Activated naive CD4-positive, alpha-beta T cell treated with anti-CD3 and anti-CD28 coated beads, Interleukin-2, amount 10 ng/mL, durations not matched to agents 7 days and 5 days (primary cell): ENCODE measurements at regions not wholly inside any gene's neighbourhood (a gene's known extent, or its start where the extent isn't known, plus 50 kb on each side); places are given as distances from the start of the nearest gene placed in this dataset.
"Not testable (repeated sequence)": the region's sequence is repeated elsewhere in the genome, so short reads cannot be mapped to it uniquely, and the experiment has no call there.

Experiments
- CTCF ChIA-PET: fragments of 350-600 bp; sonication (Branson Sonifier 250); formaldehyde crosslinking; loops from one replicate; lab custom pipeline; 2021; ENCODE audit warnings: antibody characterized with exemption; lab: Charles Lee
- DNase-seq: peaks from one replicate; pipeline ENCODE4 v3.0.0-alpha.2; 2020
- H3K27ac Mint-ChIP-seq: one replicate; pipeline ENCODE4 v1.8.0; 2021; ENCODE audit warnings: mild to moderate bottlenecking, moderate library complexity, mixed read lengths
- H3K27me3 Mint-ChIP-seq: one replicate; pipeline ENCODE4 v1.8.0; 2021; ENCODE audit warnings: mild to moderate bottlenecking, mixed read lengths
- H3K36me3 Mint-ChIP-seq: one replicate; pipeline ENCODE4 v1.8.0; 2021; ENCODE audit warnings: mixed read lengths
- H3K4me1 Mint-ChIP-seq: one replicate; pipeline ENCODE4 v1.8.0; 2021; ENCODE audit warnings: mixed read lengths
- H3K4me3 Mint-ChIP-seq: one replicate; pipeline ENCODE4 v1.8.0; 2021; ENCODE audit warnings: mild to moderate bottlenecking, moderate library complexity, mixed read lengths
- H3K9me3 Mint-ChIP-seq: one replicate; pipeline ENCODE4 v1.8.0; 2021; ENCODE audit warnings: mixed read lengths

GRCh38 chr3:194064380-194065332, 71.3 kb upstream of the HES1 start:
- no peak for DNase-seq
- Mint-ChIP-seq H3K4me3 (no peak overlapping the region), H3K9me3 (peaks cover 8% of the 10 kb centered on the region), H3K27ac (no peak overlapping the region), H3K27me3 (peaks cover 36% of the 10 kb centered on the region), H3K4me1 (peaks cover 5% of the 10 kb centered on the region), H3K36me3 (peaks cover 2% of the 10 kb centered on the region)
- CTCF ChIA-PET: no interaction called here

DNA sequence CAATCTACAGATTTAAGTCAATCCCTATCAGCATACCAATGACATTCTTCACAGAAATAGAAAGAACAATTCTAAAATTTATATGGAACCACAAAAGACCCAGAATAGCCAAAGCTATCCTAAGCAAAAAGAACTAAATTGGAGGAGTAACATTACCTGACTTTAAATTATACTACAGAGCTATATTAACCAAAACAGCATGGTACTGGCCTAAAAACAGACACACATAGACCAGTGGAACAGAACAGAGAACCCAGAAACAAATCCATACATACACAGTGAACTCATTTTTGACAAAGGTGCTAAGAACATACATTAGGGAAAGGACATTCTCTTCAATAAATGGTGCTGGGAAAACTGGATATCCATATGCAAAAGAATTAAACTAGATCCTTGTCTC, 68.6 kb upstream of the HES1 start:
- CTCF ChIA-PET: interaction anchor here (1.2 to 1.5 kb wide), 2 partner anchors 19 to 287 kb away, joined by 3 to 4 read pairs; no protein-coding TSS in a partner anchor
- Mint-ChIP-seq H3K9me3 (peaks cover 11% of the 10 kb centered on the region), H3K4me1 (peaks cover 16% of the 10 kb centered on the region), H3K27me3 (peaks cover 60% of the 10 kb centered on the region)
- not testable (repeated sequence) for H3K27ac Mint-ChIP-seq, H3K36me3 Mint-ChIP-seq, H3K4me3 Mint-ChIP-seq, DNase-seq

- Mint-ChIP-seq H3K4me1 (peaks cover 18% of the 10 kb centered on the region), H3K4me3 (no peak overlapping the region), H3K36me3 (peaks cover 2% of the 10 kb centered on the region), H3K27ac (no peak overlapping the region), H3K27me3 (peaks cover 66% of the 10 kb centered on the region), H3K9me3 (peaks cover 11% of the 10 kb centered on the region)
- no peak for DNase-seq
- CTCF ChIA-PET: interaction anchor here (1.2 to 1.5 kb wide), 2 partner anchors 18 to 287 kb away, joined by 3 to 4 read pairs; no protein-coding TSS in a partner anchor
Observed at GRCh38 chr3:194067949-194068362, 68.0 kb upstream of the HES1 start.

DNA sequence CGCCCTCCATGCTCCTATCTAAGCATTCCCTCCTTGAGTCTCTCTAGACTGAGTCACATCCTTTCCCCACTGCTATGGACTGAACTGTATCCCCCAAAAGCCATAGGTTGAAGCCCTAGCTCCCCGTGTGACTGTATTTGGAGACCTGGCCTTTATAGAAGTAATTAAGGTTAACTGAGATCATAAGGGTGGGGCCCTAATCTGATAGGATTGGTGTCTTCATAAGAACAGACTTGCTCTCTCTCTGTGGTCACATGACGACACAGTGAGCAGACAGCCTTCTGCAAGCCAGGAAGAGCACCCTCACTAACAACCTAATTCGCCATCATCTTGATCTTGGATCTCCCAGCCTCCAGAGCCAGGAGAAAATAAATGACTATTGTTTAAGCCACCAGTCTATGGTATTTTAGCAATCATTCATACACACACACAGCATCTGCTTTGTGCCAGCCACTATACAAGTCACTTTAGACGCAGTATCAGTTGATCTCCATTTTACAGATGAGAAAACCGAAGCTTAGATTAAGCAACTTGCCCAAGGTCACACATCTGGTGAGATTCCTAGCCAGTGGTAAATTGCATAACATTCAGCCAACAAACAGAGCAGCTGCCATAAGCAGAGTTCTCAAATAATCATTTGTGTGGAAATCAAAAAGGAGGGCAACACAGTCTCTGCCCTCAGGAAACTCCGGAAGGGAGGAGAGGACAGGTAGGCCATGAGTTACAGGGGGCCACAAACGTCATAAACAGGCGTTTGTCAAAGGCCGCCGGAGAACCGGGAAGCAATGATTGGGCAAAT, 66.3 kb upstream of the HES1 start:
- peaks cover 18% of the 10 kb centered on the region for H3K4me1 Mint-ChIP-seq
- peaks cover 78% of the 10 kb centered on the region for H3K27me3 Mint-ChIP-seq
- peaks cover 2% of the 10 kb centered on the region for H3K36me3 Mint-ChIP-seq
- no peak overlapping the region for H3K27ac Mint-ChIP-seq
- DNase-seq: no peak
- H3K9me3 Mint-ChIP-seq: peaks cover 11% of the 10 kb centered on the region
- CTCF ChIA-PET: interaction anchor here (0.7 kb wide), 1 partner anchor 20 kb away, joined by 3 read pairs; no protein-coding TSS in a partner anchor
- H3K4me3 Mint-ChIP-seq: peak overlapping the region; percentile 59

DNA sequence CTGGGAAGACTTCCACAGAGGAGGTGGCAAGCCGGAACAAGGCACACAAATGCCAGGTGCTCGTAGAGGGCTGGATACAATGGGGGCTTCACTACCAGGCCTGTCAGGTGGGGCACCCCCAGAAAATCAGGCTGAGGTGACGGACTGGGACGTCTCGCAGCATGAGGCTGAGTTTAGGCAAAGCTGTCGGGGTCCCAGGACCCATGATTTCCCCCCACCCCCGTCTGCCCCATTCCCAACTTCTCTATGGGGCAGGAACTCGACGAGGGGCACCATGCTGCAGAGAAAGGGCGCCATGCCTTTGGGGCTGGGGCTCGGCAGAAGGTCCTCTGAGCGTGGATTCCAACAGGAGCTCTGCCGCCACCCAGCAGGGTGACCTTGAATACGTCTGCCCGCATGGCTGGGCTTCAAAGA, 65.7 kb upstream of the HES1 start:
- H3K27me3 Mint-ChIP-seq: peaks cover 79% of the 10 kb centered on the region
- CTCF ChIA-PET: interaction anchor here (0.7 kb wide), 1 partner anchor 19 kb away, joined by 3 read pairs; no protein-coding TSS in a partner anchor
- H3K4me1 Mint-ChIP-seq: peaks cover 18% of the 10 kb centered on the region
- H3K9me3 Mint-ChIP-seq: peaks cover 11% of the 10 kb centered on the region
- peaks cover 2% of the 10 kb centered on the region for H3K36me3 Mint-ChIP-seq
- no peak overlapping the region for H3K27ac Mint-ChIP-seq
- H3K4me3 Mint-ChIP-seq: peak overlapping the region; percentile 67
- no peak for DNase-seq

- H3K36me3 Mint-ChIP-seq: peaks cover 2% of the 10 kb centered on the region
- DNase-seq: peak; percentile 73
- H3K4me1 Mint-ChIP-seq: peaks cover 18% of the 10 kb centered on the region
- no peak overlapping the region for H3K27ac Mint-ChIP-seq
- H3K27me3 Mint-ChIP-seq: peaks cover 80% of the 10 kb centered on the region
- CTCF ChIA-PET: no interaction called here
- peak overlapping the region; percentile 67 for H3K4me3 Mint-ChIP-seq
- H3K9me3 Mint-ChIP-seq: peaks cover 11% of the 10 kb centered on the region
Observed at GRCh38 chr3:194070634-194071409, 65.1 kb upstream of the HES1 start.

DNA sequence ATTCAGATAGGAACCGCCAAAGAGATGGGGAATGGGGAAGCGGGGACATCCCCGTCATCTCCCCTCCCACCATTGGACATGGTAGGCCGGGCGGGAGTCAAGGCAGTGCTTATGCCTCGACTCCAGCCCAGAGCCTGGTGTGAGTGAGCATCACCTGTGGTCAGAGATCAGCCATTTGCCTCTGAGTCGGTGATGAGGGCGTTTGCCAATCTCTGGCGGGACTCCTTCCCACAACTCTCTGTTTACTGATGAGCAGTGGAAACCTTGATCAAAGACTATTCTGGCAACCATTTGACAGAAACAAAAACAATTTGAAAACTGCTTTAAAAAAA, 63.9 kb upstream of the HES1 start:
- CTCF ChIA-PET: no interaction called here
- Mint-ChIP-seq H3K4me1 (peaks cover 18% of the 10 kb centered on the region), H3K9me3 (peaks cover 10% of the 10 kb centered on the region), H3K36me3 (peaks cover 2% of the 10 kb centered on the region), H3K4me3 (peak overlapping the region; percentile 56), H3K27ac (no peak overlapping the region), H3K27me3 (peaks cover 85% of the 10 kb centered on the region)
- no peak for DNase-seq

- peaks cover 85% of the 10 kb centered on the region for H3K27me3 Mint-ChIP-seq
Observed at GRCh38 chr3:194072691-194073279, 63.2 kb upstream of the HES1 start.

DNA sequence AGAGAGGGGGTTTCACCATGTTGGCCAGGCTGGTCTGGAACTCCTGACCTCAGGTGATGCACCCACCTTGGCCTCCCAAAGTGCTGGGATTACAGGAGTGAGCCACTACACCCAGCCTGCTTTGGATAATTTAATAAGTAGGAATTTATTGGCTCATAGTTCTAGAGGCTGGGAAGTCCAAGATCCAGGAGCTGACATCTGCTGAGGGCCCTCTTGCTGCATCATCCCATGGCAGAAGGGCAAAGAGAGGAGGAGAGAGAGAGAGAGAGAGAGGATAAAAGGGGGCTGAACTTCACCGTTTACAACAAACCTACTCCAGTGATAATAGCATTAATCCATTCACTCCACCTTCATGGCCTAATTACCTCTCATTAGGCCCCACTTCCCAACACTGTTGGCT, 62.0 kb upstream of the HES1 start:
- peaks cover 18% of the 10 kb centered on the region for H3K4me1 Mint-ChIP-seq
- peaks cover 93% of the 10 kb centered on the region for H3K27me3 Mint-ChIP-seq
- CTCF ChIA-PET: no interaction called here
- peaks cover 10% of the 10 kb centered on the region for H3K9me3 Mint-ChIP-seq
- peaks cover 2% of the 10 kb centered on the region for H3K36me3 Mint-ChIP-seq
- no peak overlapping the region for H3K27ac Mint-ChIP-seq
- H3K4me3 Mint-ChIP-seq: no peak overlapping the region
- no peak for DNase-seq

More at GRCh38 chr3:194072691-194073279, 63.2 kb upstream of the HES1 start:
- H3K4me3 Mint-ChIP-seq: no peak overlapping the region
- CTCF ChIA-PET: no interaction called here
- peaks cover 18% of the 10 kb centered on the region for H3K4me1 Mint-ChIP-seq
- peaks cover 2% of the 10 kb centered on the region for H3K36me3 Mint-ChIP-seq
- H3K27ac Mint-ChIP-seq: no peak overlapping the region
- no peak for DNase-seq
- peaks cover 10% of the 10 kb centered on the region for H3K9me3 Mint-ChIP-seq

- Mint-ChIP-seq H3K4me3 (no peak overlapping the region), H3K36me3 (no peaks in the 10 kb centered on the region)
- CTCF ChIA-PET: no interaction called here
Observed at GRCh38 chr3:194075088-194075615, 60.8 kb upstream of the HES1 start.

GRCh38 chr3:194075802-194076460, 60.0 kb upstream of the HES1 start:
- CTCF ChIA-PET: no interaction called here
- Mint-ChIP-seq H3K36me3 (no peaks in the 10 kb centered on the region), H3K9me3 (no peaks in the 10 kb centered on the region), H3K4me1 (peaks cover 6% of the 10 kb centered on the region), H3K27ac (no peak overlapping the region), H3K4me3 (no peak overlapping the region), H3K27me3 (peaks cover 89% of the 10 kb centered on the region)
- no peak for DNase-seq

More at GRCh38 chr3:194075088-194075615, 60.8 kb upstream of the HES1 start:
- H3K4me1 Mint-ChIP-seq: peaks cover 10% of the 10 kb centered on the region
- peak overlapping the region; percentile 19 for H3K27ac Mint-ChIP-seq
- peaks cover 93% of the 10 kb centered on the region for H3K27me3 Mint-ChIP-seq
- DNase-seq: no peak
- H3K9me3 Mint-ChIP-seq: no peaks in the 10 kb centered on the region

GRCh38 chr3:194076475-194076874, 59.5 kb upstream of the HES1 start:
- Mint-ChIP-seq H3K4me1 (peaks cover 4% of the 10 kb centered on the region), H3K36me3 (no peaks in the 10 kb centered on the region), H3K4me3 (no peak overlapping the region), H3K9me3 (no peaks in the 10 kb centered on the region), H3K27ac (no peak overlapping the region), H3K27me3 (peaks cover 87% of the 10 kb centered on the region)
- CTCF ChIA-PET: no interaction called here
- DNase-seq: no peak

- H3K36me3 Mint-ChIP-seq: no peaks in the 10 kb centered on the region
- DNase-seq: no peak
- CTCF ChIA-PET: no interaction called here
Observed at GRCh38 chr3:194077602-194078001, 58.3 kb upstream of the HES1 start.

More at GRCh38 chr3:194077602-194078001, 58.3 kb upstream of the HES1 start:
- no peak overlapping the region for H3K4me3 Mint-ChIP-seq
- peaks cover 83% of the 10 kb centered on the region for H3K27me3 Mint-ChIP-seq
- H3K27ac Mint-ChIP-seq: no peak overlapping the region
- H3K9me3 Mint-ChIP-seq: no peaks in the 10 kb centered on the region
- no peaks in the 10 kb centered on the region for H3K4me1 Mint-ChIP-seq
